C1 segment of cervical spinal cord (tissue), 14 donors: ENCODE measurements at regions not wholly inside any gene's neighbourhood (a gene's known extent, or its start where the extent isn't known, plus 50 kb on each side); places are given as distances from the start of the nearest gene placed in this dataset.

Experiments
- DNase-seq, 14 donors: peaks; one replicate each; lab custom pipeline; 2025; lab: John Stamatoyannopoulos, UW

DNA sequence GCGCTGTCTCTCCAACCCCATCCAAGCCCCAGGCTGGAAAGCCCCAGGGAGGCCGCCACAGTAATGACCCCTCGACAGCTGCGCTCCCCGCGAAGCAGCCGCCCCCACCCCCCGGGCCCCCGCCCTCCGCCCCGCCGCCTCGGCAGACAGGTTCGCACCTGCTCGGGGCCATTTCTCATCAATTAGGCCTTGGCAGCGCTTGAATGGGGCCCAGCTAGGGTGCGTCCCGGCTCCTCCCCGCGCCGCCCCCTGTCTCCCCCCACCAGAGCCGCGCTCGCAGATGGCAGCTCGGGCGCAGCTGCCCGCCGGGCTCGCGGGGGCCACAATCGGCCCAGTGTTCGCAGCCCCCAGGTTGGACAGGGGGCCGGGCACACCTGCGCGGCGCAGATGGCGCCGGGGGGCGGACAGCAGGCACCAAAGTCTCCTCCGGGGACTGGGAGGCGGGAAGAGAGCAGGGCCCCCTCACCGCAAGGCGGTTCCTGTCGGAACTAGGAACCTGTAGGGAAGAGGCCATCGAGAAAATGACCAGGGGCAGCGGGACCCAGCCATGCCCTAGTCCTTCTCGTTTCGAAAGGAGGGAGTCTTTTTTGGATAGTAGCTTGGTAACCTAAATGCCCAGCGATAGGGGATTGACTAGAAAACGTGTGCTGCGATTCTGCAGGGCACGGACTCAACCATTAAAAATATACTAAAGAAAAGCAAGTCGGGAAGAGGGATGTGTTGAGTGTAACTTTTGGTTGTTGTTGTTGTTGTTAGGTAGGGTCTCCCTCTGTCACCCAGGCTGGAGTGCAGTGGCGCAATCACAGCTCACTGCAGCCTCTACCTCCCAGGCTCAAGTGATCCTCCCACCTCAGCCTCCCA, 83.2 kb upstream of the EYA2 start:
- no peak for DNase-seq

DNA sequence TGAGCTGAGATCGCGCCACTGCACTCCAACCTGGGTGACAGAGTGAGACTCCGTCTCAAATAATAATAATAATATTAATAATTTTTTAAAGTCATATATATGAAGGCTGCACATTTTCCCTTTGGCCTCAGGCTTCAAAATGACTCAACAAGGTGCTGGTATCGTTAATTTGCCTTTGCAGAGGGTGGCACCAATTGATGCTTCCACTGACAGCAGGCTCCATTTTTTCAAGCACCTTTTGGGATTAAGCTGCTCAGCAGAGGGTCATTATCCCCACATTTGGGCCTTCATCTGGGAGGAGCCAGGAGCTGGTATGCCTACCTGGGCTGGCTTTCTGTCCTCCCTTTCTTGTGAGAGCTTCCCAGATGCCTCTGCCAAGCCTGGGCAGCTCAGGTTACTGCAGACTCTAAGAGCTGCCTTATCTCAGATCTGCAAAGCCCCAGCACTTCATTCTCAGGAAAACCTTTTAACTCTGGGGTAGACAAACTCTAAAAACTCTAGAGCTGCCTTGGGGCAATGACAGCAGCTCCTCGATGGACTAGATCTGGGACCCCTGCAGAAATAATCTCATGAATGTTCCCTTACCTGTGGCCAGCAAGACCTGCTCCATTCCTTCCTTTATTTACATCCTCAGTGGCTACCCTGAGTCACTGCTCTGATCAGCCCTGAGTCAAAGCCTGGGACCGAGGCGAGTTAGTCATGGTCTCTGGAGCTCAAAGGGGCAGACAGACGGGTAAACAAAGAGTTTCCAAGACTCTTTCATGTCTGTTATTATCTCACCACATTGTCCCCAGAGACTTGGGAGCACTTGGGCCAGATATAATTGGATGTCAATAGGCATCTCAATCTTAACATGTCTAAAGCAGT, 80.0 kb upstream of the EYA2 start:
- DNase-seq, result no peak

DNA sequence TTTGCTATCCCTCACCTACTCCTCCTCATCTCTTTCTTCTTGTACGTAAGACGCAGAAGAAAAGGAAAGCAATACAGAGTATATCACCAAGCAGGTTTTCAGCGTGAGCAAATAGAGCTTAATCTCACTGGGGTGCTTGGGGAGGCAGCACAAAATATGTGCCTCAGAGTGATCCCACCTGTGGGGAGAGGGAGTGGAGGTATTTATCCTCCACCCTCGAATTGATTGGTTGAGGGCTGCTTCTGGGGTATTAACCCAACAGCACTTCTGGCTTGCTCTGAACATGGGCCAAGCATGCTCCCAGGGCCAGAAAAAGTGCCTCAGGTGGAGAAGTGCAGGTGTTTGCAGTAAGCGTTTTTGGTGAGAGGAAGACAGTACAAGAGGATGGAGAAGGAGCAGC, 78.5 kb upstream of the EYA2 start:
- DNase-seq, result no peak

DNA sequence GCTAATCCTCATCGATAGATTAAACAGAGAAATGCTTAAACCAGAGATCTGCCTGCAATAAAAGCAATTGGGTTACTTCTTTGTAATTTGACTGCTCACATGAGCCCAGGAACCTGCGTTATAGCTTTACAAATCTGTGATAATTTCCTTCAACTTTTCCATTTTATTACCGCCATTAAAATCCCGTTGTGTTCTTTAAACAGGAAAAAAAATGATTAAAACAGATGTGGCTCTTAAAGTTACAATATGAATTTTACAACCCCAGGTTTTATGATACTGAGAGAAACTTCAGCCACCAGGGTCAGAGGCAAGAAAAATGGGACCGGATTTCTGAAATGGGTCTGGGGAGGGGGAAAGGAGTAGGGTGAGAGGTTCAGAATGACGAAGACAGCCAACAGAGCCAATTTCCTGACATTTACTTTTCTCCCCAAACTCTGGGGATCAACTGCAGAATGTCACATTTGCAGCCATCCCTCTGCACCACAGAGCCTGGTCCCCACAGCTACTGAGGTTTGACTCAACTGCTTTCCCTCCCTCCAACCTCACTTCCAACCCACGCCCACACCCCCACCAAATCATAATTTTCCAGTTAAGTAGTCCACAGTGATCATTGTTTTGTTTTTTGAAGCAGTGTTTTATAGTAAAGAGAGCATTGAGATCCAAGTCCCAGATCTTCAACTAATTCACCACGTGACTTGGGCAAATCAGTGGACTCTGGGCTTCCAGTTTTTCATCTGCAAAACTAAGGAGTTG, 77.6 kb upstream of the EYA2 start:
- no peak for DNase-seq

DNA sequence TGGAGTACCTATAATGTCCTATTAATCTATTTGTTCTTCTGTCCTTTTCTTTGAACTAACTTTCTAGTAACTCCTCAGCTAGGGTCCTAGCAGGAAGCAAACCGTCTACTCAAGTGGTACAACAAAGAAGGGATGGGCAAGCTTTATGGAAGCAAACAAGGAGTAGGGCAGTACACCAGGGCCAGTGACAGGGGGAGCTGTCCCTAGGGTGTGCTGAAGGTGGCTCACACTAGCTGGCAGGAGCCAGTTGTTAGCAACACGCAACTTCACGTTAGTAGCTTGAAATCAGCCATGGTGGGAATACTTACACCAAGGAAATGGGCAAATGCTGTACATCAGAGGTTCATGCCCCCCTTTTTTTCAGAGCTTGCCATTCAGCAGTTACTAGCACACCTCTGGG, 74.0 kb upstream of the EYA2 start:
- no peak for DNase-seq

DNA sequence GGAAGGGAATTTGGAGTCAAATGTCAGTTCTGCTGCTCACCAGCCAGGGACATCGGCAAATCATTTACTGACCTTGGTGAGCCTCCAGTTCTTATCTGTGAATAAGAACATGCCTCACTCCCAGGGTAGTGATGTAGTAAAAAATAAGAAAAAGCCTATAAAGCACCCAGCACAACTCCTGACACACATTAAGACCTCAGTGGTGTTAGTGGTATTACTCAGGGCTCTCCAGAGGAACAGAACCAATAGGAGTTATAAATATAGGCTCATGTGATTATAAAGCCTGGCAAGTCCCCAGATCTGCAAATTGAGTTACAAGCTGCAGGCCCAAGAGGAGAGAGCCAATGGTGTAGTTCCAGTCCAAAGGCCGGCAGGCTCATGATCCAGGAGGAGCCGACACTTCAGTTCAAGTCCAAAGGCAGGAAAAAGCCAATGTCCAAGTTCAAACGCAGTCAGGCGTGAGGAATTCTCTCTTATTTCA, 71.3 kb upstream of the EYA2 start:
- DNase-seq, result no peak

DNA sequence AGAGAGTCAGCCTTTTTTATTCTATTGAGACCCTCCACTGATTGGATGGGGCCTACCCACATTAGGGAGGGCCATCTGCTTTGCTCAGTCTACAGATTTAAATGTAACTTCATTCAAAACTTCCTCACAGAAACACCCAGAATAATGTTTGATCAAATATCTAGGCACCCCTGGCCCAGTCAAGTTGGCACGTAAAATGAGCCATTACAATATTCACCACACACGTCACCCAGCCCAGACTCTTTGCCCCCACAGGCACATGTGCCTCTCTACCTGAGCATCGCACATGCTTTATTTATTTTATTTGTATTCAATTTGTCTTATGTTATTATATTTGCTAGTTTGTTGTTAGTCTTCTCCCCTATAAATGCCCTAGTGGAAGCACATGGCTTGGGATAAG, 70.9 kb upstream of the EYA2 start:
- no peak for DNase-seq

DNA sequence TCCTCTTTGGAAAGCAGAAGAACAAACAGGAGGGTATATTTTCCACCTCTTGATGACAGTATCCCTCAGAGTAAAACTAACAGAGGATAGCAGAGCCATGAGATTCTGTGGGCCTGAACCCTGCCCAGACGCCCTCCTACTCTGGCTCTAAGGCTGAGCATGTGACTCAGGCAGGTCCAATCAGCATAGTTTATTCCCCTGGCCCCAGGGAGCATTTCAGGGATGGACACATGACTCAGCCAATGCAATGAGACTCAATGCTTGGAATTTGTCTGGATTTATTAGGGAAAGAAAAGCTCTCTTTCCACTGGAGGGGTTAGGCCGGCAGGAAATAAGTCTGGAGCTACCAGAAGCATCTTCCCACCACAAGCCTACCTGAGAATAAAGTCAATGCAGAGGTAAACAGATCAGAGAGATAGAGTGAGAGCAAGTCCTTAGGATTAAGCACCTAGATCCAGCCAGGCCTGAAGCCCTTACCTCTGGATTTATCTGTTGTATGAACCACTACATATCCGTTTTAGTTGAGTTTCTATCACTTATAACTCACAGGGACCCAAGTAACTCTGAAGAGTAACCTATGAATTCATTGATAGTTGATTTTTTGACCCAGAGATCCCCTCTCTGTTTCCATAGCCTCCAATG, 68.2 kb upstream of the EYA2 start:
- DNase-seq, result no peak

DNA sequence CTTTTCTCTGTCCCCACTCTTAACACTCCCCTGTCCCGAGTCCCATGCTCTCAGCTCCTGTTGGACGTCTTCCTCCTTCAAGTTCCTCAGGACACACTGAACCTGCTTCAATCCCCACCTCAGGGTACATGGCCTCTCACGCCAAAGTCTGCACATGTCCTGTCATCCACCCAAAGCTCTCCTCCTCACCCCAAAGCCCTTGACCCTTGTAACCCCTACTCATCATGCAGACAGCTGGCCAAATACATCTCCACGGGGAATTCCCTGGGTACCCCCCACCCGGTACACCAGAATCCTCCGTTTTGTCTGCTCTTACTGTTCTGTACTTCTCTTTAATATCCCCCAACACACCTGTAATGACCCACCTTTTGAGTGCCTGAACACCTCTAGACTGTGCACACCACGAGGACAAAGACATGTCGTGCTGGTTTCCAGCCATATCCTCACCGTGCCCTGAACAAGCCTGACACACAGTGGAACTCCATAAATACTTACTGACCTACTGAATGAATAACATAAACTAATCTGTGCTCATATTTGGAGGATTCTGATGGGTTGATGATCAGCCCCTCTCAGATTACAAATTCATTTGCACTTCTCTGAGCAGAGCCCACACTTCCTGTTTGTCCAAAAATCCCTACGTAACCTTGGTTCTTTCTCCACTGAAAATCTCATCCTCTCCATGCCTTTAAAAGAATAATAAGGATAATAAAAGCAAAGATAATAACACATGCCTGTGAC, 66.8 kb upstream of the EYA2 start:
- no peak for DNase-seq

DNA sequence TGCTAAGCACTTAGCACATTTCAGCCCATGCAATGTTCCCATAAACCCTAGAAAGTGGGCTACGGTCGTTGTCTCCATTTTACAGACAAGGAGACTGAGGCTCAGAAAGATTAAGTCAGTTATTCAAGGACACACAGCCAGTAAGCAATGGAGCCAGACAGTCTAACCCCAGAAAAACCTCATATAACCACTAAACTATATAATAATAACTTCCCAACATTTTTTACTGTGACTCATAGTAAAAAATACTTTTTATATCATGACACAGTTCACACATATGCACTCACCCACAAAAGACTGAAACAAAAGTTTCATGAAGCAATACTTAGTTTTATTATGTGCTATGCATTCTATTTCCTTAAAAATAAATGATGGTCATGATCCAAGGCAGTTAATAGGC, 66.2 kb upstream of the EYA2 start:
- no peak for DNase-seq

DNA sequence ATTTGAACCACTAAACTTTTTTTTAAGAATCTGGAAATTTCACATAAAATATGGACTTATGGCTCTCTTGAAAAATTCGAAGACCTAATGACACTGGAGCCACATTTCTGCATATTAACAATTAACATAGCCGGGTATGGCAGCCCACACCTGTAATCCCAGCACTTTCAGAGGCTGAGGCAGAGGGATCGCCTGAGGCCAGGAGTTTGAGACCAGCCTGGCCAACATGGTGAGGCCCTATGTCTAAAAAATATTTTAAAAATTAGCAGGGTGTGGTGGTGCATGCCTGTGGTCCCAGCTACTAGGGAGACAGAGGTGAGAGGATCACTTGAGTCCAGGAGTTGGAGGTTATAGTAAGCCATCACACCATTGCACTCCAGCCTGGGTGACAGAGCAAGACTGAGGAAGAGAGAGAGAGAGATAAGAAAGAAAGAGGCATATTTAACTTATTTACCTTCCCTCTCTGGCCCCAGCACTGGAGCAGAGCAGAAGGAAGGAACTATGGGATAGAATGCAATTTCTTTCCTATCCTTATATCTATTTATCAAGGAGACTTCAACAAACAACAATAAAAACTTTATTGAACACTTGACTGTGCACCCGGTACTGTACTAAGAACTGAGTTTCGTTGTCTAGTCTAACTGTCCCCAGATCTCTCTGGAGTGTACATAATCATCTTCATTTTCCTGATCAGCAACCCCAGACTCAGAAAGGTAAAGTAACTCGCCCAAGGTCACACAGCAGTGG, 63.6 kb upstream of the EYA2 start:
- no peak for DNase-seq

DNA sequence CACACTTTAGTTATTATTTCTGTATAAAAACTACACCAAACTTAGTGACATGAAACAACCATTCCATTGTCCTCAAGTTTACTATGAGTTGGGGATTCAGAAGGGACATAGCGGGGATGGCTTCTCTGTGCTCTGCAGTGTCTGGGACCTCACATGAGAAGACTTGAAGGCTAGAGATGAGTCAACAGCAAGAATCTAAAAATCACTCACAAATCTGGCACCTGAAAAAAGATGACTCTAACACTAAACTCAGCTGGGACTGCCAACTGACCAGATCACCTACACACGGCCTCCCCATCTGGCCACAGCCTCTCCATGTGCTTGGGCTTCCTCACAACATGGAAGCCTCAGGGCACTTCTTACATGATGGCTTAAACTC, 63.0 kb upstream of the EYA2 start:
- no peak for DNase-seq

DNA sequence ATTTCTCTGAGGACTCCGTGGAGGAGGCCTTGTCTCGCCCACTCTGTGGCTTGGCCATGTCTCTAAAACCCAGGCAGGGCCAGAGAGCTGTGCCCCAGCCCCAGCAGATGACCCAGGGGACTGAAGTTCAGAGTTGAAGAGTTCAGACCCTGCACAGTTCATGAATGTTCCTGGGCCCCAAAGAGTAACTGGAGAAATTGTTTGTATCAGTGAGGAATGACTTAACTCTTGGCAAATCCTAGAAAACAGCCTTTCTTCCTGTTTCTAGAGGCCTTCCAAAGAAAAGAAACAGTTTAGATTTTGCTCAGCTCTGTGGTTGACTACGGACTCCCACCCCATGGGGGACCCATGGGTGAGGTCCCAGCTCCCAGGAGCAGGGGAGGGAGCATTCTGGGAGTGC, 62.1 kb upstream of the EYA2 start:
- DNase-seq, result no peak

DNA sequence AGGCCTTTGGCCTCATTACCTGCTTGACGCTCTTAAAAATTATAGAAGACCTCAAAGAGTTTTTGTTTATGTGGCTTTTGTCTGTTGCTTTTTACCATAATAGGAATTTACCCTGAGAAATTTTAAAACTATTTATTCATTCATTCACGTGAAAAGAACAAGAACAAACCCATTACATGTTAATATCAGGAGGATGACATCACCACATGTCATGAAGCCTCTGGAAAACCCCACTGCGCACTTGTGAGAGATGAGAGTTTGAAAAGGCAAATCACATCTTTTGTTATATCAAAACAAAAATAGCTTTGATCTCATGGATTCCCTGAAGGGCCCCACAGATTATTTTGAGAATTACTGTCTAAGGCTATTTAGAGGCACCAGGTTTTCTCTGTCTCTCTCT, 61.3 kb upstream of the EYA2 start:
- no peak for DNase-seq

DNA sequence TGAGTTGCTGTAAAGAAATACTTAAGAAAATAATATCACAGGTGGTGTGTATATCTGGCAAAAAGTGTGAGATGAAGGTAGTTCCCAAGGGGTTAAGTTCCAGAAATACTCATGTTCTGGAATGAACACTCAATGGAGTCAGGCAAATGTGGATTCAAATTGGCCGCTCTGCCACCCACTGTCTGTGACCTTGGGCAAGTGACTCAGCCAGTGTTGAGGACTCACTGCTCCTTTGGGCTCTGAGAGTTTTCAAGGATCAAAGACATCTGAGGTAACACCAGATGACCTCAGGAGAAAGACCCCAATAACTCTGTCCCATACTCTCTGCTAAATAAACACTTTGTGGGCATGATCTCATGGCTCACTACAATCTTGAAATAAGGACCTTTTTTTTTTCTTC, 59.2 kb upstream of the EYA2 start:
- no peak for DNase-seq

DNA sequence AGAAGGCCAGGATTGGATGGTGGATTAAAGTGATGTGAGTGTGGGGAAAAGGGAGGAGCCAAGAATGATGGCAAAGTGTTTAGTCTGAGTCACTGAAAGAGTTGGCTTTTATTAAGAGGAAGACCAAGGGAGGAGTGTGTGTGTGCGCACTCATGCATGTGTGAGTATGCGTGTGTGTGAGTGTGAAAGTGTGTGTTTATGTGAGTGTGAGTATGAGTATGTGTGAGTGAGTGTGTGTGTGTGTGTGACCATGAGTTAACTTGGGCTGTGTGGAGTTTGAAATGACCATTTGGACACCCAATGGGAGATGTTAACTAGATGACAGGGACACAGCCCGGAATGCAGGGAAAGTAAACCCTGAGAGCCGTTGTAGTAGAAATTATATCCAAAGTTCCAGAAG, 57.6 kb upstream of the EYA2 start:
- no peak for DNase-seq

DNA sequence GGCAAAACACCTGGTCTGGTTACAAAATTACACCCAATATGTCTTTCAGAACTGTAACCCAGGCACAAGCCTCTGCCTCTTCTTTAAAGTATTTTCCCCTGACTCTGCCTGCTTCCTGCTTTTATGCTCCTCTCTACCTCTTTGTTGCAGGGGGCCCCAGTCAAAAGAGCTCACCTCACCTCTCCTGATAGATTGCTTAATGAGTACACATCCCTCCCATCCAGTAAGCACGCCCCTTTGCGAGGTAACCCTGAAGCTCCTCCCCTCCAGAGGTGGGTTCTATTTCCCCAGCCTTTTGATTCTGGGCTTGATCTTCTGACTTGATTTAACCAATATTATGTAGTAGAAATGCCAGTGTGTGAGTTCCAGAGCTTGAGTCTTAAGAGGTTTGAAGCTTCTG, 56.6 kb upstream of the EYA2 start:
- DNase-seq, result no peak

DNA sequence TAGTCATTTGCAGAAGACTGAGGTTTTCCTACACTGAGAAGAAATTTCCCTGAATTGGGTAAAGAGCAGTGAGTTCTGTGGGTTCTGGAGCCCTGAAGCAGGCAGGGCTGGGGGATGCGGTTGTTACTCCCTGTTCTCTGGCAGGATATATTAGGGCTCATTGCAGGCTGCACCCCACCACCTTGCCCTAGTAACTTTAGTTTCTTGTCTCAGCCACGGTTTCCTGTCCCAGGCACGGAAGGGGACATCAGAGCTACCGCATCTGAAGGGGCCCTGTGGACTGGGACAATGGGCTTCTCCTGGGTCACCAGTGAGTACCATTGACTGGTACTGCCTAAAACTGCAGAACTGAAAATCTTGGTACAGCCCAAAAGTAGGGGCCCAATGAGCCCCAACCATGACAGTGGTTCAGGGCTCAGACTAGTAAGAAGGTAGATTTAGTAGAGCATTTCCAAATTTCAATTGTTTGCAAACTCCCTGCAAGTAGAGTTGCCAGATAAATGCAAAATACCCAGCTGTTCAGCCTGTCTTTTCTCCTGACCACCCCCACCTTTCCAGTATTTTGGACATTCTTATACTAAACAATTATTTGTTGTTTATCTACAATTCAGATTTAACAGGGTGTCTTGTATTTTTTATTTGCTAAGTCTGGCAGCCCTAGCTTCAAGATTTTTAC, 54.5 kb upstream of the EYA2 start:
- no peak for DNase-seq
